K562 (cell line): ENCODE measurements at regions not wholly inside any gene's neighbourhood (a gene's known extent, or its start where the extent isn't known, plus 50 kb on each side); places are given as distances from the start of the nearest gene placed in this dataset.

Experiments
- CGGBP1 ChIP-seq: fragments of 250-450 bp; sonication (Bioruptor Pico); IDR thresholded peaks from 2 replicates; pipeline ENCODE4 v1.9.0; 2021; ENCODE audit warnings: mild to moderate bottlenecking
- DMBX1 ChIP-seq: fragments of 250-450 bp; sonication (Bioruptor Pico); IDR thresholded peaks from 2 replicates; pipeline ENCODE4 v1.8.0; 2022; ENCODE audit warnings: inconsistent platforms, mild to moderate bottlenecking, moderate library complexity, borderline replicate concordance
- EP400 ChIP-seq: fragments of 450-650 bp; IDR thresholded peaks from 2 replicates; pipeline ENCODE4 v1.6.1; 2017; ENCODE audit warnings: antibody characterized with exemption, mild to moderate bottlenecking, moderate library complexity
- HDAC2 ChIP-seq: fragments of 450-650 bp; IDR thresholded peaks from 2 replicates; pipeline ENCODE4 v1.6.1; 2016; ENCODE audit warnings: mild to moderate bottlenecking
- HOMEZ ChIP-seq: fragments of 250-450 bp; sonication (Bioruptor Pico); IDR thresholded peaks from 2 replicates; pipeline ENCODE4 v1.4.0; 2020; ENCODE audit warnings: mild to moderate bottlenecking, moderate library complexity
- KDM1A ChIP-seq, 2 experiments: fragments of 450-650 bp; IDR thresholded peaks; 2 replicates each; pipeline ENCODE4 v1.6.1; 2016; ENCODE audit warnings: mild to moderate bottlenecking in 2 of 2
- LCOR ChIP-seq: sonication (generic); formaldehyde crosslinking; IDR thresholded peaks from 2 replicates; pipeline ENCODE4 v1.8.0; 2022; ENCODE audit warnings: mild to moderate bottlenecking, missing genetic modification reagents
- MIER1 ChIP-seq: fragments of 450-650 bp; IDR thresholded peaks from 2 replicates; pipeline ENCODE4 v1.6.1; 2016; ENCODE audit warnings: antibody characterized with exemption, mild to moderate bottlenecking, low read depth
- POLR2AphosphoS2 ChIP-seq: IDR thresholded peaks from 2 replicates; pipeline ENCODE4 v1.6.1; 2012; ENCODE audit warnings: low read length, improper control_type of control experiment
- POLR2B ChIP-seq: fragments of 450-650 bp; IDR thresholded peaks from 2 replicates; pipeline ENCODE4 v1.6.1; 2018; ENCODE audit warnings: low read depth; ENCODE audit not compliant: partially characterized antibody
- PTRF ChIP-seq: fragments of 450-650 bp; IDR thresholded peaks from 2 replicates; pipeline ENCODE4 v1.6.1; 2016; ENCODE audit warnings: mild to moderate bottlenecking, missing genetic modification characterization, missing compliant biosample characterization
- SAFB2 ChIP-seq: fragments of 200-400 bp; formaldehyde crosslinking; IDR thresholded peaks from 2 replicates; pipeline ENCODE4 v1.6.1; 2018; ENCODE audit warnings: borderline replicate concordance, low read length, low read depth, moderate library complexity; ENCODE audit not compliant: severe bottlenecking
- TAL1 ChIP-seq: fragments of 450-650 bp; IDR thresholded peaks from 2 replicates; pipeline ENCODE4 v1.6.1; 2016; ENCODE audit warnings: mild to moderate bottlenecking
- WHSC1 ChIP-seq: IDR thresholded peaks from one replicate; pipeline ENCODE4 v1.6.1; 2012; ENCODE audit warnings: low read length, control low read depth, inconsistent platforms
- YY1 ChIP-seq, 3 experiments: IDR thresholded peaks; 2 replicates each; pipeline ENCODE4 v1.6.1; 2011; ENCODE audit warnings: low read length in 2 of 3, mild to moderate bottlenecking in 2 of 3, moderate library complexity in 2 of 3, borderline replicate concordance in 1 of 3, control low read depth in 1 of 3, low read depth in 1 of 3; ENCODE audit not compliant: insufficient read depth in 3 of 3, insufficient replicate concordance in 2 of 3, control insufficient read depth in 1 of 3, insufficient read length in 1 of 3; ENCODE audit errors: extremely low read depth in 1 of 3
- ZBTB1 ChIP-seq: sonication (generic); formaldehyde crosslinking; IDR thresholded peaks from 2 replicates; pipeline ENCODE4 v1.8.1; 2023; ENCODE audit warnings: missing genetic modification reagents, low read depth, mild to moderate bottlenecking, borderline replicate concordance
- ZNF644 ChIP-seq: fragments of 200-800 bp; sonication (Bioruptor generic); IDR thresholded peaks from 2 replicates; pipeline ENCODE4 v1.6.1; 2016; ENCODE audit warnings: low read depth, missing genetic modification characterization, missing compliant biosample characterization
- ZNF766 ChIP-seq: fragments of 200-800 bp; sonication (Bioruptor generic); conservative IDR thresholded peaks from 2 replicates; pipeline ENCODE4 v1.6.1; 2016; ENCODE audit warnings: missing genetic modification characterization, missing compliant biosample characterization
- TF ChIP-seq, protein P1 (sequence below), 2 experiments: IDR thresholded peaks; 2 replicates each; pipeline ENCODE4 v1.6.1; 2011; ENCODE audit warnings: borderline replicate concordance in 1 of 2, control low read depth in 1 of 2, low read depth in 1 of 2, low read length in 1 of 2, mild to moderate bottlenecking in 1 of 2, mixed read lengths in 1 of 2, moderate library complexity in 1 of 2; ENCODE audit not compliant: insufficient read depth in 1 of 2, insufficient read length in 1 of 2, poor library complexity in 1 of 2, severe bottlenecking in 1 of 2; ENCODE audit errors: extremely low read depth in 1 of 2
- TF ChIP-seq, protein P2 (sequence below): fragments of 450-650 bp; formaldehyde crosslinking; IDR thresholded peaks from 2 replicates; pipeline ENCODE4 v1.4.0; 2022; ENCODE audit warnings: missing genetic modification characterization

DNA sequence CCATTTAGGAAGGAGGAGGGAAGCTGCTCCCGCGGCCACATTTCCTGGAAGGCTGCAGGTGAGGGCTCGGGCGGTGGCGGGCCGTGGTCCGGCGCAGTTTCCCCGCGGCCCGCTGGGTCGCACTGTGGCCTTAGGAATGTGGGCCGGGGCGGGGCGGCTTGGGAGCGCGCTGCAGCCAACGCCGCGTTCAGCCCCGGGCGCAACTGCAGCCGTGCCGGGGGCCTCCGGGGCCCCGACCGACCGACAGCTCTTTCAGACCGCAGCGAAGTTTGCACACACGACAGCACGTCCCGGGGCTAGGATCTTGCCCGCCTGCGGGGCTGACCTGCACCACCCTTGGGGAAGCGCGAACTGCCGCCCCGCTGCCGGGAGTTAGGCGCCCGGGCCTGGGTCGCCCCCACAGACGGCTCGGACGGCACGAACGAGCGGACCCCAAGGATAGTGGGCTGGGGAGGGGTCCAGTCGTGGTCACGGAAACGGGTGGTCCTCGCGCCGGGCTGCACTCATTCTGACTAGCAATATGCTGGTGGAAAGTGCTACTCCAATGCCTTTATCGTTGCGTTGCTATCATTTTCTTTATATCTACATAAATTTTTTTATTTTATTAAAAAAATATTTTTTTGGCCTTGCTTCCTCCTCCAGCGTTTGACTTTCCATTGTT is 69.9 kb upstream of the DLX2 start (continued):
- TF ChIP-seq, protein P1, sequence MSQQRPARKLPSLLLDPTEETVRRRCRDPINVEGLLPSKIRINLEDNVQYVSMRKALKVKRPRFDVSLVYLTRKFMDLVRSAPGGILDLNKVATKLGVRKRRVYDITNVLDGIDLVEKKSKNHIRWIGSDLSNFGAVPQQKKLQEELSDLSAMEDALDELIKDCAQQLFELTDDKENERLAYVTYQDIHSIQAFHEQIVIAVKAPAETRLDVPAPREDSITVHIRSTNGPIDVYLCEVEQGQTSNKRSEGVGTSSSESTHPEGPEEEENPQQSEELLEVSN (IDR thresholded peaks at IDR 0.05; ENCODE audit: borderline replicate concordance in 1 of 2, extremely low read depth in 1 of 2, insufficient read depth in 1 of 2, insufficient read length in 1 of 2, low read depth in 1 of 2, low read length in 1 of 2, poor library complexity in 1 of 2, severe bottlenecking in 1 of 2): no peak
- TF ChIP-seq MIER1 (no peak), POLR2AphosphoS2 (no peak), SAFB2 (no peak), HOMEZ (CRISPR knock-in tag) (no peak), CGGBP1 (no peak), DMBX1 (CRISPR knock-in tag) (no peak), LCOR (no peak), POLR2B (no peak), PTRF (tag) (no peak), HDAC2 (no peak), YY1 (IDR thresholded peaks at IDR 0.05; ENCODE audit: borderline replicate concordance in 1 of 3, control insufficient read depth in 1 of 3, extremely low read depth in 1 of 3, insufficient read depth in 3 of 3, insufficient read length in 1 of 3, insufficient replicate concordance in 2 of 3, low read depth in 1 of 3, low read length in 2 of 3) (peak in 1 of 3 experiments; percentile 24), ZNF644 (tag) (no peak), WHSC1 (no peak), ZBTB1 (CRISPR knock-in tag) (no peak), KDM1A (IDR thresholded peaks at IDR 0.05) (no peak), TAL1 (no peak), ZNF766 (CRISPR knock-in tag) (no peak), EP400 (no peak)
- TF ChIP-seq, protein P2, sequence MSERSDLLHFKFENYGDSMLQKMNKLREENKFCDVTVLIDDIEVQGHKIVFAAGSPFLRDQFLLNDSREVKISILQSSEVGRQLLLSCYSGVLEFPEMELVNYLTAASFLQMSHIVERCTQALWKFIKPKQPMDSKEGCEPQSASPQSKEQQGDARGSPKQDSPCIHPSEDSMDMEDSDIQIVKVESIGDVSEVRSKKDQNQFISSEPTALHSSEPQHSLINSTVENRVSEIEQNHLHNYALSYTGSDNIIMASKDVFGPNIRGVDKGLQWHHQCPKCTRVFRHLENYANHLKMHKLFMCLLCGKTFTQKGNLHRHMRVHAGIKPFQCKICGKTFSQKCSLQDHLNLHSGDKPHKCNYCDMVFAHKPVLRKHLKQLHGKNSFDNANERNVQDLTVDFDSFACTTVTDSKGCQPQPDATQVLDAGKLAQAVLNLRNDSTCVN (CRISPR knock-in tag): no peak
